PC-9 (cell line): ENCODE measurements at regions not wholly inside any gene's neighbourhood (a gene's known extent, or its start where the extent isn't known, plus 50 kb on each side); places are given as distances from the start of the nearest gene placed in this dataset.

Source experiments
- BruUV-seq: library from RNA; stranded (reverse); fragments of 400-500 nt; replicated peaks from 2 replicates; lab custom pipeline; 2021; lab: Mats Ljungman, UMichigan
- CTCF ChIA-PET: fragments of 300-600 bp; sonication (Branson Sonifier 250); formaldehyde crosslinking; loops from one replicate; lab custom pipeline; 2022; ENCODE audit warnings: antibody characterized with exemption; lab: Charles Lee
- POLR2A ChIA-PET: fragments of 300-600 bp; sonication (Branson Sonifier 250); formaldehyde crosslinking; loops from one replicate; lab custom pipeline; 2022; ENCODE audit warnings: antibody characterized with exemption; ENCODE audit not compliant: unreplicated experiment; lab: Charles Lee
- DNase-seq, 2 experiments: peaks; one replicate each; pipeline versions ENCODE4 v3.0.0 to v3.0.0-alpha.2; 2015 to 2022; ENCODE audit warnings: mixed read lengths in 1 of 2
- H2AFZ ChIP-seq: fragments of 200-600 bp; sonication (generic); 2 replicates; pipeline ENCODE4 v1.8.1; 2017; ENCODE audit warnings: antibody characterized with exemption
- H3F3A ChIP-seq: fragments of 200-600 bp; sonication (generic); 2 replicates; pipeline ENCODE4 v1.8.1; 2017; ENCODE audit warnings: antibody characterized with exemption, mild to moderate bottlenecking, low read depth; ENCODE audit not compliant: insufficient read depth
- H3K27ac ChIP-seq: fragments of 200-600 bp; sonication (generic); 2 replicates; pipeline ENCODE4 v1.6.1; 2016; ENCODE audit warnings: mixed run types
- H3K27me3 ChIP-seq: fragments of 200-600 bp; sonication (generic); 2 replicates; pipeline ENCODE4 v1.6.1; 2016; ENCODE audit warnings: low read depth, mixed run types; ENCODE audit not compliant: insufficient read depth
- H3K36me3 ChIP-seq: fragments of 200-600 bp; sonication (generic); 2 replicates; pipeline ENCODE4 v1.6.1; 2016; ENCODE audit warnings: low read depth, mixed run types
- H3K4me1 ChIP-seq: fragments of 200-600 bp; sonication (generic); replicated peaks from 2 replicates; pipeline ENCODE4 v1.6.1; 2016; ENCODE audit warnings: mixed run types; ENCODE audit not compliant: insufficient read depth
- H3K4me2 ChIP-seq: fragments of 200-600 bp; sonication (generic); 2 replicates; pipeline ENCODE4 v1.6.1; 2017; ENCODE audit warnings: mixed run types
- H3K4me3 ChIP-seq: fragments of 200-600 bp; sonication (generic); 2 replicates; pipeline ENCODE4 v1.6.1; 2016; ENCODE audit warnings: mixed run types
- H3K79me2 ChIP-seq: fragments of 200-600 bp; sonication (generic); 2 replicates; pipeline ENCODE4 v1.6.1; 2017; ENCODE audit warnings: low read depth, mixed run types
- H3K9me2 ChIP-seq: fragments of 200-600 bp; sonication (generic); 2 replicates; pipeline ENCODE4 v1.8.1; 2017; ENCODE audit warnings: mild to moderate bottlenecking; ENCODE audit not compliant: insufficient read depth
- H3K9me3 ChIP-seq: fragments of 200-600 bp; sonication (generic); 2 replicates; pipeline ENCODE4 v1.8.1; 2016; ENCODE audit warnings: low read depth; ENCODE audit not compliant: insufficient read depth
- H4K20me1 ChIP-seq: fragments of 200-600 bp; sonication (generic); 2 replicates; pipeline ENCODE4 v1.8.1; 2017; ENCODE audit not compliant: insufficient read depth
- EZH2 ChIP-seq: fragments of 200-600 bp; sonication (generic); IDR thresholded peaks from 2 replicates; pipeline ENCODE4 v1.8.0; 2017; ENCODE audit warnings: antibody characterized with exemption, low read depth
- intact Hi-C: fragments of 100-400 bp; cut with micrococcal nuclease; formaldehyde crosslinking; loops from one replicate; pipeline ENCODE4 v1.10.0; 2022; ENCODE audit not compliant: unreplicated experiment
- TF ChIP-seq, protein P1 (sequence below): fragments of 200-600 bp; sonication (generic); conservative IDR thresholded peaks from 2 replicates; pipeline ENCODE4 v1.6.1; 2017; ENCODE audit warnings: mixed run types, antibody characterized with exemption, mild to moderate bottlenecking, moderate library complexity

DNA sequence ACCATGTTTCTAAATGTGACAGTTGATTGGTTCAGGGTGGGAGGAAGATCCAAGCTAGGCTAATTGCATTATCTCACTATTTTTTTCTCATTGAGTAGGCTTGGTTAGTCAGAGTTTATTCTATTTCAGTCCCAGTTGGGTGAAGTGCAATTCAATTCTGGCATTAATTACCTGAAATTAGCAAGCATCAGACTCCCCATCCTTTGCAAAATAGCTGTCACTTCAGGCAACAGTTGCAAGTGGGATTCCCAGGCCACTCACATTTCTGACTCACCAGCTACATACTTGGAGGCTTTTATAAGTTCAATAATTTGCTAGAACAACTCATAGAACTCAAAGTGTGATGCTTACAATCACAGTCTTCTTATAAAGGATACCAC lies 155.8 kb upstream of the HAND2 start:
- Histone ChIP-seq H2AFZ (no peak overlapping the region), H4K20me1 (no peaks in the 10 kb centered on the region), H3K4me1 (no peaks in the 10 kb centered on the region), H3K36me3 (no peaks in the 10 kb centered on the region), H3K4me3 (no peak overlapping the region), H3F3A (no peaks in the 10 kb centered on the region), H3K27me3 (no peaks in the 10 kb centered on the region), H3K9me2 (no peaks in the 10 kb centered on the region), H3K4me2 (no peak overlapping the region), H3K27ac (no peak overlapping the region), H3K79me2 (no peaks in the 10 kb centered on the region), H3K9me3 (no peaks in the 10 kb centered on the region)
- BruUV-seq, result no TSS peak
- intact Hi-C loops, result no loop called here
- no peak for DNase-seq
- CTCF ChIA-PET, result no interaction called here
- TF ChIP-seq EZH2, result no peak
- TF ChIP-seq, protein P1, sequence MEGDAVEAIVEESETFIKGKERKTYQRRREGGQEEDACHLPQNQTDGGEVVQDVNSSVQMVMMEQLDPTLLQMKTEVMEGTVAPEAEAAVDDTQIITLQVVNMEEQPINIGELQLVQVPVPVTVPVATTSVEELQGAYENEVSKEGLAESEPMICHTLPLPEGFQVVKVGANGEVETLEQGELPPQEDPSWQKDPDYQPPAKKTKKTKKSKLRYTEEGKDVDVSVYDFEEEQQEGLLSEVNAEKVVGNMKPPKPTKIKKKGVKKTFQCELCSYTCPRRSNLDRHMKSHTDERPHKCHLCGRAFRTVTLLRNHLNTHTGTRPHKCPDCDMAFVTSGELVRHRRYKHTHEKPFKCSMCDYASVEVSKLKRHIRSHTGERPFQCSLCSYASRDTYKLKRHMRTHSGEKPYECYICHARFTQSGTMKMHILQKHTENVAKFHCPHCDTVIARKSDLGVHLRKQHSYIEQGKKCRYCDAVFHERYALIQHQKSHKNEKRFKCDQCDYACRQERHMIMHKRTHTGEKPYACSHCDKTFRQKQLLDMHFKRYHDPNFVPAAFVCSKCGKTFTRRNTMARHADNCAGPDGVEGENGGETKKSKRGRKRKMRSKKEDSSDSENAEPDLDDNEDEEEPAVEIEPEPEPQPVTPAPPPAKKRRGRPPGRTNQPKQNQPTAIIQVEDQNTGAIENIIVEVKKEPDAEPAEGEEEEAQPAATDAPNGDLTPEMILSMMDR, result no peak
- POLR2A ChIA-PET, result no interaction called here

DNA sequence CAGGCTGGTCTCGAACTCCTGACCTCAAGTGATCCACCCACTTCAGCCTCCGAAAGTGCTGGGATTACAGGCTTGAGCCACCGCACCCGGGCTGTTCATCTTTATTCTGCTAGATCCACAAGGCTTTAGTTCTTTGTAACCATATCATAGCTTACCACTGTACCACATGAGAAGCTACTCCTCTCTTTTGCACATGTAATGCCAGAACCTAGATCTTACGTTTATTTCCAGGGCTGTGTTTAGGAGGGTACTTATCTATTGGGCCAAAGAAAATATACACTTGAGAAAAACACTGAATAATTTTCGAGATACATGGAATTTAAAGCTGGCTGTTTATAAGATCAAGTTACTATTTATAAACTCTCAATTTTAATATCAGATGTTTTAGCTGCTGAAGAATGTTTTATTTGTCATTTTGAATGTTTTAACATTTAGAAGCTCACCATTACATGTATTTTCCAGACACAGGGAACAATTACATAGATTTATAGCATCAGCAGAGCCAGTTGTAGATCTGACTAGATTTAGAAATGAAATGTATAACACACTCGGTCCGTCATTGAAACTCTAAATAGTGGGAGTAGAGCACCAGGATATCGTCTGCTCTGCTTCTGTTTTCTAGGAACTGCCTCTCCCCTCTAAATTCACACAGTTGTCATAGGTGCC lies 155.3 kb upstream of the HAND2 start:
- Histone ChIP-seq H3K9me2 (no peaks in the 10 kb centered on the region), H3K36me3 (no peaks in the 10 kb centered on the region)

GRCh38 chr4:173684223-173684622 lies 154.2 kb upstream of the HAND2 start:
- H4K20me1 ChIP-seq, result no peaks in the 10 kb centered on the region
- no peaks in the 10 kb centered on the region for H3F3A ChIP-seq
- H3K79me2 ChIP-seq, result no peaks in the 10 kb centered on the region
- TF ChIP-seq EZH2, result no peak
- TF ChIP-seq, protein P1, result no peak
- POLR2A ChIA-PET, result no interaction called here
- no peak overlapping the region for H3K4me2 ChIP-seq
- H3K27ac ChIP-seq, result no peak overlapping the region
- no peaks in the 10 kb centered on the region for H3K9me2 ChIP-seq
- BruUV-seq, result no TSS peak
- H3K36me3 ChIP-seq, result no peaks in the 10 kb centered on the region
- H3K4me1 ChIP-seq, result no peaks in the 10 kb centered on the region
- no peaks in the 10 kb centered on the region for H3K9me3 ChIP-seq
- no peaks in the 10 kb centered on the region for H3K27me3 ChIP-seq
- no peak overlapping the region for H3K4me3 ChIP-seq
- intact Hi-C loops, result no loop called here
- H2AFZ ChIP-seq, result no peak overlapping the region
- no peak for DNase-seq
- CTCF ChIA-PET, result no interaction called here

More for the DNA sequence above, 155.3 kb upstream of the HAND2 start:
- ChIA-PET POLR2A (no interaction called here), CTCF (no interaction called here)
- Histone ChIP-seq H3F3A (no peaks in the 10 kb centered on the region), H3K27ac (no peak overlapping the region), H3K27me3 (no peaks in the 10 kb centered on the region), H4K20me1 (no peaks in the 10 kb centered on the region), H3K4me2 (no peak overlapping the region), H3K4me3 (no peak overlapping the region), H3K4me1 (no peaks in the 10 kb centered on the region), H3K79me2 (no peaks in the 10 kb centered on the region), H3K9me3 (no peaks in the 10 kb centered on the region), H2AFZ (no peak overlapping the region)
- no peak for DNase-seq
- no TSS peak for BruUV-seq
- intact Hi-C loops, result no loop called here
- no peak for TF ChIP-seq EZH2
- TF ChIP-seq, protein P1, result no peak
